GM23338 (cell line): ENCODE measurements at regions not wholly inside any gene's neighbourhood (a gene's known extent, or its start where the extent isn't known, plus 50 kb on each side); places are given as distances from the start of the nearest gene placed in this dataset.

Experiments
- ATAC-seq: fragments of 200-7000 bp; cut with Tn5 transposase; 3 replicates; pipeline ENCODE4 v1.9.1; 2020
- DNase-seq: peaks from one replicate; pipeline ENCODE4 v3.0.0-alpha.2; 2015; ENCODE audit warnings: low spot score
- H2AFZ ChIP-seq: fragments of 200-600 bp; sonication (generic); 2 replicates; pipeline ENCODE4 v1.8.0; 2016; ENCODE audit warnings: antibody characterized with exemption, mild to moderate bottlenecking, moderate library complexity
- H3F3A ChIP-seq: fragments of 200-600 bp; sonication (generic); replicated peaks from 2 replicates; pipeline ENCODE4 v1.8.0; 2017; ENCODE audit warnings: antibody characterized with exemption, mixed run types, low read depth
- H3K27ac ChIP-seq: fragments of 200-600 bp; sonication (generic); 2 replicates; pipeline ENCODE4 v1.6.1; 2016; ENCODE audit warnings: low read depth
- H3K27me3 ChIP-seq: fragments of 200-600 bp; sonication (generic); 2 replicates; pipeline ENCODE4 v1.8.0; 2016; ENCODE audit warnings: mild to moderate bottlenecking, mixed run types, moderate library complexity; ENCODE audit not compliant: insufficient read depth
- H3K36me3 ChIP-seq: fragments of 200-600 bp; sonication (generic); 2 replicates; pipeline ENCODE4 v1.8.0; 2016; ENCODE audit warnings: mild to moderate bottlenecking; ENCODE audit not compliant: insufficient read depth
- H3K4me1 ChIP-seq: fragments of 200-600 bp; sonication (generic); 2 replicates; pipeline ENCODE4 v1.8.0; 2016; ENCODE audit warnings: mild to moderate bottlenecking, moderate library complexity; ENCODE audit not compliant: insufficient read depth
- H3K4me2 ChIP-seq: fragments of 200-600 bp; sonication (generic); 2 replicates; pipeline ENCODE4 v1.7.1; 2017; ENCODE audit warnings: mixed run types
- H3K4me3 ChIP-seq: fragments of 200-600 bp; sonication (generic); 2 replicates; pipeline ENCODE4 v1.6.1; 2016; ENCODE audit warnings: mixed run types
- H3K79me2 ChIP-seq: fragments of 200-600 bp; sonication (generic); replicated peaks from 2 replicates; pipeline ENCODE4 v1.8.0; 2017; ENCODE audit warnings: mild to moderate bottlenecking; ENCODE audit not compliant: insufficient read depth
- H3K9me2 ChIP-seq: fragments of 200-600 bp; sonication (generic); 2 replicates; pipeline ENCODE4 v1.8.0; 2017; ENCODE audit not compliant: insufficient read depth
- H4K20me1 ChIP-seq: fragments of 200-600 bp; sonication (generic); replicated peaks from 2 replicates; pipeline ENCODE4 v1.8.0; 2017; ENCODE audit warnings: mild to moderate bottlenecking; ENCODE audit not compliant: insufficient read depth
- H3K27ac Mint-ChIP-seq: 2 replicates; pipeline ENCODE4 v1.8.0; 2020; ENCODE audit warnings: inconsistent platforms, mild to moderate bottlenecking, moderate library complexity, mixed read lengths
- H3K27me3 Mint-ChIP-seq: 3 replicates; pipeline ENCODE4 v1.8.0; 2022; ENCODE audit warnings: low read depth, mild to moderate bottlenecking, moderate library complexity, mixed read lengths, inconsistent platforms; ENCODE audit not compliant: insufficient read depth, poor library complexity
- H3K36me3 Mint-ChIP-seq: 3 replicates; pipeline ENCODE4 v1.8.0; 2021; ENCODE audit warnings: low read depth, mild to moderate bottlenecking, inconsistent platforms, moderate library complexity, mixed read lengths
- H3K4me1 Mint-ChIP-seq: 3 replicates; pipeline ENCODE4 v1.8.0; 2020; ENCODE audit warnings: mild to moderate bottlenecking, inconsistent platforms, mixed read lengths
- H3K4me3 Mint-ChIP-seq: 3 replicates; pipeline ENCODE4 v1.8.0; 2021; ENCODE audit warnings: moderate library complexity, mild to moderate bottlenecking, inconsistent platforms, mixed read lengths
- H3K9me3 Mint-ChIP-seq: 3 replicates; pipeline ENCODE4 v1.8.0; 2020; ENCODE audit warnings: moderate library complexity, mild to moderate bottlenecking, inconsistent platforms, mixed read lengths
- CTCF ChIP-seq, 2 experiments: fragments of 200-600 bp in 1 of 2; sonication (generic) in 1 of 2; conservative IDR thresholded peaks; 2 replicates each; pipeline versions ENCODE4 v1.5.1 to v1.6.1; 2016 to 2017; ENCODE audit warnings: antibody characterized with exemption in 2 of 2, low read depth in 2 of 2, mild to moderate bottlenecking in 2 of 2, moderate library complexity in 1 of 2
- ETS1 ChIP-seq: IDR thresholded peaks from 2 replicates; pipeline ENCODE4 v1.6.1; 2016; ENCODE audit warnings: antibody characterized with exemption
- EZH2 ChIP-seq: fragments of 200-600 bp; sonication (generic); IDR thresholded peaks from one replicate; pipeline ENCODE4 v1.8.0; 2017; ENCODE audit warnings: antibody characterized with exemption, mild to moderate bottlenecking, low read depth; ENCODE audit not compliant: unreplicated experiment
- EZH2phosphoT487 ChIP-seq: fragments of 200-600 bp; sonication (generic); IDR thresholded peaks from one replicate; pipeline ENCODE4 v1.8.1; 2018; ENCODE audit warnings: antibody characterized with exemption; ENCODE audit not compliant: unreplicated experiment
- NANOG ChIP-seq: IDR thresholded peaks from 2 replicates; pipeline ENCODE4 v1.6.1; 2016; ENCODE audit warnings: antibody characterized with exemption, borderline replicate concordance
- STAT1 ChIP-seq: IDR thresholded peaks from one replicate; pipeline ENCODE4 v1.6.1; 2016; ENCODE audit warnings: antibody characterized with exemption; ENCODE audit not compliant: unreplicated experiment
- ZNF114 ChIP-seq: fragments of 250-450 bp; sonication (Bioruptor Pico); IDR thresholded peaks from 2 replicates; pipeline ENCODE4 v1.5.0; 2020; ENCODE audit warnings: mild to moderate bottlenecking, moderate library complexity
- ZNF331 ChIP-seq: fragments of 250-450 bp; sonication (Bioruptor Pico); IDR thresholded peaks from 2 replicates; pipeline ENCODE4 v1.5.0; 2020; ENCODE audit warnings: low read depth, mild to moderate bottlenecking, moderate library complexity

- no peak overlapping the region for H3K4me2 ChIP-seq
- DNase-seq (no peak), ATAC-seq (no peak)
- no peaks in the 10 kb centered on the region for H3K4me1 Mint-ChIP-seq
- H3F3A ChIP-seq: no peaks in the 10 kb centered on the region
- no peaks in the 10 kb centered on the region for H3K36me3 Mint-ChIP-seq
- no peak overlapping the region for H3K27ac ChIP-seq
- no peak overlapping the region for H3K27ac Mint-ChIP-seq
- no peaks in the 10 kb centered on the region for H4K20me1 ChIP-seq
- 0 out of 2 replicates have a peak, but pooled peaks cover 4% of the 10 kb centered on the region for H3K4me1 ChIP-seq
- H3K4me3 Mint-ChIP-seq: no peak overlapping the region
- no peaks in the 10 kb centered on the region for H3K79me2 ChIP-seq
- H3K36me3 ChIP-seq: no peaks in the 10 kb centered on the region
- peaks cover 17% of the 10 kb centered on the region for H3K9me2 ChIP-seq
- H2AFZ ChIP-seq: no peak overlapping the region
- H3K4me3 ChIP-seq: no peak overlapping the region
- H3K9me3 Mint-ChIP-seq: no peaks in the 10 kb centered on the region
- H3K27me3 ChIP-seq: no peaks in the 10 kb centered on the region
- TF ChIP-seq EZH2phosphoT487: no peak
- TF ChIP-seq NANOG: no peak
- no peak for TF ChIP-seq ZNF331
- H3K27me3 Mint-ChIP-seq: no peaks in the 10 kb centered on the region
These were observed 166.3 kb upstream of the FN1 start for GRCh38 chr2:215601990-215602721.

- Histone ChIP-seq H3F3A (no peaks in the 10 kb centered on the region), H4K20me1 (no peaks in the 10 kb centered on the region), H3K79me2 (no peaks in the 10 kb centered on the region), H3K4me2 (no peak overlapping the region), H3K4me1 (0 out of 2 replicates have a peak, but pooled peaks cover 4% of the 10 kb centered on the region), H2AFZ (no peak overlapping the region), H3K36me3 (no peaks in the 10 kb centered on the region), H3K9me2 (peaks cover 20% of the 10 kb centered on the region), H3K4me3 (no peak overlapping the region), H3K27ac (no peak overlapping the region), H3K27me3 (no peaks in the 10 kb centered on the region)
- H3K27me3 Mint-ChIP-seq: no peaks in the 10 kb centered on the region
- H3K36me3 Mint-ChIP-seq: no peaks in the 10 kb centered on the region
- H3K4me1 Mint-ChIP-seq: no peaks in the 10 kb centered on the region
- ATAC-seq (no peak), DNase-seq (no peak)
- H3K9me3 Mint-ChIP-seq: no peaks in the 10 kb centered on the region
- no peak for TF ChIP-seq ZNF114 (CRISPR knock-in tag)
- TF ChIP-seq STAT1: no peak
- TF ChIP-seq ZNF331: no peak
- no peak for TF ChIP-seq EZH2
- no peak for TF ChIP-seq ETS1
- no peak for TF ChIP-seq CTCF (conservative IDR thresholded peaks at IDR 0.05; ENCODE audit: low read depth in 2 of 2)
- no peak overlapping the region for H3K4me3 Mint-ChIP-seq
- H3K27ac Mint-ChIP-seq: no peak overlapping the region
These were observed 165.7 kb upstream of the FN1 start for GRCh38 chr2:215601526-215601925.
